GM18502 (cell line): ENCODE measurements at regions not wholly inside any gene's neighbourhood (a gene's known extent, or its start where the extent isn't known, plus 50 kb on each side); places are given as distances from the start of the nearest gene placed in this dataset.
A peak's percentile ranks its signal among the peaks of the same experiment; 100 is the strongest.
"Not testable (repeated sequence)": the region's sequence is repeated elsewhere in the genome, so short reads cannot be mapped to it uniquely, and the experiment has no call there.

Experiments used
- ATAC-seq: cut with Tn5 transposase; IDR thresholded peaks from one replicate; pipeline ENCODE4 v1.9.1; 2021; ENCODE audit warnings: mild to moderate bottlenecking; ENCODE audit not compliant: unreplicated experiment, poor library complexity

- not testable (repeated sequence) for ATAC-seq
Observed at GRCh38 chr12:4138532-4138931, 135.0 kb upstream of the CCND2 start.

GRCh38 chr12:4138051-4138450 lies 135.5 kb upstream of the CCND2 start:
- ATAC-seq = no peak

DNA sequence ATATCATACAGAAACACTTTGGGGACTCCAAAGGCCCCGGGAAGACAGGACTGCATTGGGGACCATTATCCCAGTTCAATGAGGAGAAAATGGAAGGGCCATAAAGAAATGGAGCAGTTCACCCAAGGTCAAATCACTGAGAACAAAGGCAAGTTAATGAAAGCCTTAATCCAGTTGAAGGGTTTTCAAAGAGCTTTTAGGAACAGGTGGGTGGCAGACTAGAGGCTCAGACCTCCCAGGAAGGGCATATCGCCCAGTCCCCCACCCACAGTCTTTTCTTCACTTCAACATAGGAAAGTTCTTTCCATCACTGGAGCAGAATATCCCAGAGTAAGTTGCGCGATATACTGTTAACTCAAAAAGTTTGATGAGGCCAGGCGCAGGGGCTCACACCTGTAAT lies 136.1 kb upstream of the CCND2 start:
- ATAC-seq = no peak

- ATAC-seq = no peak
Observed at GRCh38 chr12:4137015-4137414, 136.5 kb upstream of the CCND2 start.

- peak; percentile 77 for ATAC-seq
Observed at GRCh38 chr12:4135919-4136605, 137.5 kb upstream of the CCND2 start.

GRCh38 chr12:4134448-4135263 lies 138.9 kb upstream of the CCND2 start:
- no peak for ATAC-seq

- ATAC-seq = no peak
Observed at GRCh38 chr12:4133636-4134447, 139.7 kb upstream of the CCND2 start.

DNA sequence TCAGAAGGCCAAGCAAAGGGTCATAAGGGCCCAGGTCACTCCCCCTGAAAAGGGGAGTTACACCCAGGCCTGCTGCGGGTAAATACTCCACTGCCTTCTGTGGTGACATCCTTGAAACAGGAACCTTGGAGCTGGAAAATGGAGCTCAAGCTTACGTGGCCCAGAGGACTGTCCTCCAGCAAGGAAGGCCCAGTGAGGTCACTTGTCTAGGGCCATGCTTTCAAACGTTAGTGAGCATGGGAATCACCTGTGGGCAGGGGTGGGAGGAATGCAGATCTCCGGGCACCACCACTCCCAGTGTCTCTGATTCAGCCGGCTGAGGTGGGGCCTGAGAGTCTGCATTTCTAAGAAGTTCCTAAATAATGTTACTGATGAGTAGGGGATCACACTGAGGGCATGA lies 140.5 kb upstream of the CCND2 start:
- ATAC-seq = no peak

DNA sequence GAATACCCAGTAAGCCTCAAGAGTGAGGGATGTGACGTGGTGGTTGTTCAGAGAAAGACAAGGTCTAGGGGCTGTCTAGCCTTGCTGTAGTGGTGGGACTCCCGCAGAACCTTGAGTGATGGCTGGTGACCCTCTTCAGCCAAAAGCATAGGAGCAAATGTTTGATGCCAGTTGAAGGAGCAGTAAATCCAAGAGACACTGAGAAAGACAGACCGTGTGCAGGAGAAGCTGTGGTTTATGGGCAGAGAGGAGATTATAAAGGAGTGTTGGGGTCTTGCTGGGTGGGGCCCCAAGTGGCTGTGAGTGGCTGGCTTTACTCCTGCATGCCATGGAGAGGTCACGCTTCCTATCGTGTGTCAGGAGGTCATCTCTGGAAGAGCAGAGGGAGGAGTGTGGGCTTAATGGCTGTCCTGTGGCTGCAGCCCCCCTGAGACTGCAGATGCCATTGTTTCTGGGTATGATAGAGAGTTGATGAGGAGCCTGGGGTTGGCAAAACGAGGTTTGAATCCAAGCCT lies 152.0 kb upstream of the CCND2 start:
- ATAC-seq = no peak

DNA sequence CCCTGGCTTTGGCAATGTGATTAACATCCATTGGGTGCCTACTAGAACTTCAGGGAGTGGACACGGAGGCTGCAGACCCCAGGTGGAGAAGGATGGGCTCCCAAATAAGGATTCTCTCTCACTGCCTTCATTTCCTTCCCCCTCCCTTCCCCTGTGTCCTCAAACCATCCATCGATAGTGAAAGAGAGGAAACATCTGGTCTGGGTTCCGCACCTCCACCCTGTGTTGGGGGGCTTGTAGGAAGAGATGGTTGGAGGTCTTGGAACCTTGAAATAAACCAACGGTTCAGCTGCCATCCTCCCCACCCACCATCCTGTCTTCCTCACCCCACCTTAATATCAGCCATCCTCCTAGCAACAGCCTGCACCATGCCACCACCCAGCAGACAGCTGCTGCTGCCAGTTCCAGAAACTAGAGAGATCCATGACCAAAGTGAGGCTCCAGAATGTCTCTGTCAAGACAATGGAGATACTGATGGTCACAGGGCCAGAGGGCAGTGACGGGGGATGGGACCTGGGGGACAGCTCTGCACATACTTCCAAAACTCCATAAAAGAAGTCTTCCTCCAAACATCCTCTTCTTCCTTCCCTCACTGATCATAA lies 153.1 kb upstream of the CCND2 start:
- no peak for ATAC-seq

DNA sequence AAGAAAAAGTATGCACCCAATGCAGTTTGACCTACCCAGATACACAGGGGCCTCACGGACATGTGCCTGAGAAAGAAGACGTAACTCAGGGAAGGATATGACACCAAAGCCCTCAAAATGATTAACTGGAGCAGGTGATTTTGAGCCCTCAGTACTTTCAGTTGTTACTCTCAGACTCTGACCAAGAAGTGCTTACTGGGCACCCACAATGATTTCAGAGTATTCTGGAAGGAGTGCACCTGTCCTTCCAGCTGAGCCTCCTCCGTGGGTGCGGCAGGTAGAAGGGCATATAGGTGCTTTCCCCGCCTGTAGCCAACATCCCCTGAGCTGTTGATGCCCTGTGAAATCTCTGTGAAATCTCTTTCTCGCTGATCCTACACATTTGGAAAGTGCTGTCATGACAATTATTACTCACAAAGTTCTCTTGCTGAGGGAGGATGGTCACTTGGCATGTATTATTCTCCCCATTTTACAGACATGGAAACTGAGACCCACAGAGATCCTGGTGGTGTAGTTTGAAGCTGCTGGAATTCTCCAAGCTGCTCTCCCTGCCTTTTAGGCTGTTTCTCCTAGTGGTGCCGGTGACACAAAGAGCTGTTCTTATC lies 154.3 kb upstream of the CCND2 start:
- peak; percentile 84 for ATAC-seq

- ATAC-seq = peak; percentile 29
Observed at GRCh38 chr12:4118601-4119156, 154.9 kb upstream of the CCND2 start.

DNA sequence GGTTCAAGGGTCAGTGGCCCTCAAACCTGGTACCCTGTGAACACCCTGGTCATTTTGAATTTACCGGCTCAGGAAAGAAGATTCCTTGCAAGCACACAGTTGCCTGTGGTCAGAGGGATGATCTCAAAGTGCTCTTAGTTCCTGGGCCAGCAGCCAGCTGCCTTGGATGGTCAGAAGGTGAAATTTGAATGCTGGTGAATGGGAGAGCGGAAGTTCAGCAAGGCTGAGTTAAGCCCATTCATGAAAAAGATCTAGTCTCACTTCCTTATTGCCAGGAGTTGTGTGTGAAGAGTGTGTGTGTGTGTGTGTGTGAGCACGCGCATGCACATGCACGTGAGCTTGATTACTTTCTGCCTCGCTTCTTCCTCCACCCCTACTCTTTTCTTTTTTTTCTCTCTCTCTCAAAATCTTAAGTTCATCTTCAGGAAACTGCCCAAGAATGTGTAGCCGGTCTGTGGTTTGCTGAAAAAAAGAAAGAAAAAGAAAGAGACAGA lies 155.5 kb upstream of the CCND2 start:
- ATAC-seq = peak; percentile 41

DNA sequence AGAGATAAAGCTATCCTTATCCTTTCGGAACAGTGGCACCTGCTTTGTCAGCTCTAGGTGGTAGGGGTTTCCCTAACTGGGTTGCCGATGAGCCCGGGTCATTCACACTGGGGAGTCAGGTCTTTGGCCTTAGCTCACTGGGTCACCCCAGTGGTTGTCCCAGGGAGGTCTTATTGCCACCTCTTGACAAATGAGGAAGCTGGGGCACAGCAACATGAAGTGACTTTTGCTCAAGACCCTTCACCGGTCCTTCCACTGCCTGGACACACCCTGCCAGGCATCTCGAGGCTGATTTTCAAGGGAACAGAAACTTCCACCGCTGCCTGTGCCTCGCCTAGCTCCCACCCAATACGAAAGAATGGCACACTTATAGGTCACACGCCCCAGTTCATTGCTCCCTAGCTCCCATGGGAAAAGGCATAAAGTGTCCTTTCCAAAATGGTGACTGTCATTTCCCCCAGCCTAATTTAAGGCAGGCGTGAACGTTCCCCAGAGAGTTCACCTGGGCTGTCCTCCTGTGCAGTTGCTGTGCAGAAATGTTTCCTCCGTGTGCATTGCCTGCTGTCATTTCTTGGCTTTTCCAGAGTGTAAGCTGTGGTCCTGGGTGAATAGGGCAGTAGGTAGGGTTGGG lies 156.1 kb upstream of the CCND2 start:
- peak; percentile 7 for ATAC-seq

- no peak for ATAC-seq
Observed at GRCh38 chr12:4116251-4117111, 157.1 kb upstream of the CCND2 start.

DNA sequence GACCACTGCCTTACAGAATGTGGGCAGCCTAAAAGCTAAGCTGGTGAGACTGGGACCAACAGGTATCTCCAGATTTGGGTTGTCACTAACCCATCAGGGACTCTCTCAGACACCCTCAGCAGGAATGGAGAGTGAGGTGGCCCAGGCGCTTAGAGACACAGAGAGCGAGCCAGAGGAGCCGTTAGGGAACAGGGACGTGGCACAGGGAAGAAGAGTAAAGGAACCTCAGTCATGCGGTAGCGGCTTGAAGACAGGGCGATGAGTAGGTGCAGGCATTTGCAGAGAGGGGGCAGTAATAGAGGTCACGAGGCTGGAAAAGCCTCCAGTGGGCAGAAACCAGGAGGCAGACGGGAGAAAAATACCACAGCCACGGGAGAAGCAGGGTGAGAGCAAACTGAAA lies 158.0 kb upstream of the CCND2 start:
- ATAC-seq = no peak

DNA sequence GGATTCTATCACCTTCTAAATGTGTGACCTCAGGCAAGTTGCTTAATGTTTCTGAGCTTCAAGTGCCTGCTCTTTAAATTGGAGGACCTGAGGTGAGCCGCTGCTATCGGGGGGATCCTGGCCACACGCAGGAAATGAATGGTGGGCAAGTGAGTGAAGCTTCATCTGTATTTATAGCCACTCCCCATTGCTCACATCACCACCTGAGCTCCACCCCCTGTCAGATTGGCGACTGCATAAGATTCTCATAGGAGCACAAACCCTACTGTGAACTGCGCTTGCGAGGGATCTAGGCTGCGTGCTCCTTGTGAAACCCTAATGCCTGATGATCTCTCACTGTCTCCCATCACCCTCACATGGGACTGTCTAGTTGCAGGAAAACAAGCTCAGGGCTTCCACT lies 158.6 kb upstream of the CCND2 start:
- no peak for ATAC-seq

GRCh38 chr12:4112734-4113325 lies 160.7 kb upstream of the CCND2 start:
- ATAC-seq = no peak
